ENCODE measurements at regions not wholly inside any gene's neighbourhood (a gene's known extent, or its start where the extent isn't known, plus 50 kb on each side); places are given as distances from the start of the nearest gene placed in this dataset.

DNA sequence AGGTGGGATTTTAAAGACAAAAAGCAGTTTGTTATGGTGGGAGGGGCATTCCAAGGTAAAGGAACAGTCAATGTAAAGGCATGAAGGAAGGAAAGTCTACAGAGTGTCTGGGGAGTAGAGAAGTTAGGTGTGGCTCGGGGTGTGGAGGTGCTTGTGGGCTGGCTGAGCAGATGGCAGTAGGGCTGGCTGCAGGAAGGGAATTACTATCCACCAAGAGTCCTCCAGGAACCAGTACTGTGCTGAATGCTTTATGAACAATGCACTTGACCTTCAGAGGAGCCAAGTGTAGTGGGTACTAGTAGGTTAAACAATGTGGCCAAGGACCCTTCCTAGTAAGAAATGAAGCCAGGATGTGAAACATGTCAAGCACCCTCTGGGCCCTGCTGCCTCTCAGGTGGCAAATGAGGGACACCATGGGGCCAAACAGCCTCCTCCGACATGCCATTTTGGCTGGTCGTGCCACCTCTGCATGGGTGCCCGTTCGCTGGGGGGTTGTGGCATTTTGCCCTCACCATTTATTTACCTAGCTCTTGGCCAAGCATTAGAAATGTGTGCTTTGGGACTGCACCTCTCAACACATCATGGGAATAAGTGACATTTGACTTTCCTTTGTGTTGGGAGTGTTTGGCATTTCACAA, 123.6 kb upstream of the TENM4 start:
- TF ChIP-seq, protein P1, sequence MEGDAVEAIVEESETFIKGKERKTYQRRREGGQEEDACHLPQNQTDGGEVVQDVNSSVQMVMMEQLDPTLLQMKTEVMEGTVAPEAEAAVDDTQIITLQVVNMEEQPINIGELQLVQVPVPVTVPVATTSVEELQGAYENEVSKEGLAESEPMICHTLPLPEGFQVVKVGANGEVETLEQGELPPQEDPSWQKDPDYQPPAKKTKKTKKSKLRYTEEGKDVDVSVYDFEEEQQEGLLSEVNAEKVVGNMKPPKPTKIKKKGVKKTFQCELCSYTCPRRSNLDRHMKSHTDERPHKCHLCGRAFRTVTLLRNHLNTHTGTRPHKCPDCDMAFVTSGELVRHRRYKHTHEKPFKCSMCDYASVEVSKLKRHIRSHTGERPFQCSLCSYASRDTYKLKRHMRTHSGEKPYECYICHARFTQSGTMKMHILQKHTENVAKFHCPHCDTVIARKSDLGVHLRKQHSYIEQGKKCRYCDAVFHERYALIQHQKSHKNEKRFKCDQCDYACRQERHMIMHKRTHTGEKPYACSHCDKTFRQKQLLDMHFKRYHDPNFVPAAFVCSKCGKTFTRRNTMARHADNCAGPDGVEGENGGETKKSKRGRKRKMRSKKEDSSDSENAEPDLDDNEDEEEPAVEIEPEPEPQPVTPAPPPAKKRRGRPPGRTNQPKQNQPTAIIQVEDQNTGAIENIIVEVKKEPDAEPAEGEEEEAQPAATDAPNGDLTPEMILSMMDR (IDR thresholded peaks at IDR 0.05 in 4 of 5, conservative IDR thresholded peaks at IDR 0.05 in 1 of 5) = no peak
- no peak for TF ChIP-seq POLR2A (IDR thresholded peaks at IDR 0.05)

Data from gastrocnemius medialis (tissue), 4 donors.